Ishikawa (cell line): ENCODE measurements at regions not wholly inside any gene's neighbourhood (a gene's known extent, or its start where the extent isn't known, plus 50 kb on each side); places are given as distances from the start of the nearest gene placed in this dataset.

Source experiments
- CEBPB ChIP-seq: IDR thresholded peaks from 2 replicates; pipeline ENCODE4 v1.6.1; 2012
- CREB1 ChIP-seq: IDR thresholded peaks from 2 replicates; pipeline ENCODE4 v1.6.1; 2012; ENCODE audit warnings: low read depth
- EP300 ChIP-seq: IDR thresholded peaks from 2 replicates; pipeline ENCODE4 v1.6.1; 2012; ENCODE audit warnings: borderline replicate concordance
- FOXM1 ChIP-seq: IDR thresholded peaks from 2 replicates; pipeline ENCODE4 v1.6.1; 2012; ENCODE audit warnings: low read depth, borderline replicate concordance
- MAX ChIP-seq: IDR thresholded peaks from 2 replicates; pipeline ENCODE4 v1.6.1; 2012
- REST ChIP-seq: IDR thresholded peaks from 2 replicates; pipeline ENCODE4 v1.6.1; 2012; ENCODE audit warnings: low read depth, mild to moderate bottlenecking
- TAF1 ChIP-seq: IDR thresholded peaks from 2 replicates; pipeline ENCODE4 v1.6.1; 2012; ENCODE audit warnings: low read depth, mild to moderate bottlenecking
- TCF12 ChIP-seq: IDR thresholded peaks from 2 replicates; pipeline ENCODE4 v1.6.1; 2012; ENCODE audit warnings: low read depth
- USF1 ChIP-seq: IDR thresholded peaks from 2 replicates; pipeline ENCODE4 v1.6.1; 2012
- YY1 ChIP-seq: IDR thresholded peaks from 2 replicates; pipeline ENCODE4 v1.6.1; 2012; ENCODE audit warnings: low read depth
- ZBTB7A ChIP-seq: IDR thresholded peaks from 2 replicates; pipeline ENCODE4 v1.6.1; 2012; ENCODE audit warnings: low read depth

- TF ChIP-seq YY1 (no peak), ZBTB7A (no peak), EP300 (no peak), REST (no peak), TAF1 (no peak), MAX (no peak), CEBPB (no peak), CREB1 (no peak), TCF12 (no peak), FOXM1 (no peak), USF1 (no peak)
Measured at GRCh38 chr2:180618570-180618969, 361.8 kb upstream of the UBE2E3 start.
